ENCODE measurements at regions not wholly inside any gene's neighbourhood (a gene's known extent, or its start where the extent isn't known, plus 50 kb on each side); places are given as distances from the start of the nearest gene placed in this dataset.

DNA sequence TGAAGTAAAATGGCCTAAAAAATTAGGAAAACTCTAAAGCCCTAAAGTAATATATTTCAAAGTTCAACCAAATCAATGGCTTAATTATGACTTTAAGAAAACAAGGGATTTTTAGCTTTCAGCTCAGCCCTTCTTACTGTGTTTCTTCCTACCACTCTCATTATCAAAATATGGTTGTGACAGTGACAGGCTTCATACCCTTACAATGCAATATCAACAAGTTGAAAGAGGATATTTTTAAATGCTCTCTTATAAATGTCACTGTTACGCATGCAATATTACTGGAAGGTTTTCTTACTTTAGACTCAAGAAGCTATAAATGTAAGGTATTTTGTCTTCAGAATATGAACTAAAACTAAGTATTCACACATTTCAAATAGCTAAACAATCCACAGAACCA lies 1225.7 kb upstream of the MIR17HG start (continued):
- TF ChIP-seq, protein P1, sequence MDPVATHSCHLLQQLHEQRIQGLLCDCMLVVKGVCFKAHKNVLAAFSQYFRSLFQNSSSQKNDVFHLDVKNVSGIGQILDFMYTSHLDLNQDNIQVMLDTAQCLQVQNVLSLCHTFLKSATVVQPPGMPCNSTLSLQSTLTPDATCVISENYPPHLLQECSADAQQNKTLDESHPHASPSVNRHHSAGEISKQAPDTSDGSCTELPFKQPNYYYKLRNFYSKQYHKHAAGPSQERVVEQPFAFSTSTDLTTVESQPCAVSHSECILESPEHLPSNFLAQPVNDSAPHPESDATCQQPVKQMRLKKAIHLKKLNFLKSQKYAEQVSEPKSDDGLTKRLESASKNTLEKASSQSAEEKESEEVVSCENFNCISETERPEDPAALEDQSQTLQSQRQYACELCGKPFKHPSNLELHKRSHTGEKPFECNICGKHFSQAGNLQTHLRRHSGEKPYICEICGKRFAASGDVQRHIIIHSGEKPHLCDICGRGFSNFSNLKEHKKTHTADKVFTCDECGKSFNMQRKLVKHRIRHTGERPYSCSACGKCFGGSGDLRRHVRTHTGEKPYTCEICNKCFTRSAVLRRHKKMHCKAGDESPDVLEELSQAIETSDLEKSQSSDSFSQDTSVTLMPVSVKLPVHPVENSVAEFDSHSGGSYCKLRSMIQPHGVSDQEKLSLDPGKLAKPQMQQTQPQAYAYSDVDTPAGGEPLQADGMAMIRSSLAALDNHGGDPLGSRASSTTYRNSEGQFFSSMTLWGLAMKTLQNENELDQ (CRISPR knock-in tag; IDR thresholded peaks at IDR 0.05; ENCODE audit: borderline replicate concordance): no peak
- TF ChIP-seq, protein P2, sequence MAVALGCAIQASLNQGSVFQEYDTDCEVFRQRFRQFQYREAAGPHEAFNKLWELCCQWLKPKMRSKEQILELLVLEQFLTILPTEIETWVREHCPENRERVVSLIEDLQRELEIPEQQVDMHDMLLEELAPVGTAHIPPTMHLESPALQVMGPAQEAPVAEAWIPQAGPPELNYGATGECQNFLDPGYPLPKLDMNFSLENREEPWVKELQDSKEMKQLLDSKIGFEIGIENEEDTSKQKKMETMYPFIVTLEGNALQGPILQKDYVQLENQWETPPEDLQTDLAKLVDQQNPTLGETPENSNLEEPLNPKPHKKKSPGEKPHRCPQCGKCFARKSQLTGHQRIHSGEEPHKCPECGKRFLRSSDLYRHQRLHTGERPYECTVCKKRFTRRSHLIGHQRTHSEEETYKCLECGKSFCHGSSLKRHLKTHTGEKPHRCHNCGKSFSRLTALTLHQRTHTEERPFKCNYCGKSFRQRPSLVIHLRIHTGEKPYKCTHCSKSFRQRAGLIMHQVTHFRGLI (CRISPR knock-in tag; IDR thresholded peaks at IDR 0.05): no peak
- TF ChIP-seq ZNF444 (CRISPR knock-in tag; IDR thresholded peaks at IDR 0.05): no peak
- no peak for TF ChIP-seq SRSF3 (IDR thresholded peaks at IDR 0.05; ENCODE audit: insufficient read depth, low read length)
- TF ChIP-seq, protein P3, sequence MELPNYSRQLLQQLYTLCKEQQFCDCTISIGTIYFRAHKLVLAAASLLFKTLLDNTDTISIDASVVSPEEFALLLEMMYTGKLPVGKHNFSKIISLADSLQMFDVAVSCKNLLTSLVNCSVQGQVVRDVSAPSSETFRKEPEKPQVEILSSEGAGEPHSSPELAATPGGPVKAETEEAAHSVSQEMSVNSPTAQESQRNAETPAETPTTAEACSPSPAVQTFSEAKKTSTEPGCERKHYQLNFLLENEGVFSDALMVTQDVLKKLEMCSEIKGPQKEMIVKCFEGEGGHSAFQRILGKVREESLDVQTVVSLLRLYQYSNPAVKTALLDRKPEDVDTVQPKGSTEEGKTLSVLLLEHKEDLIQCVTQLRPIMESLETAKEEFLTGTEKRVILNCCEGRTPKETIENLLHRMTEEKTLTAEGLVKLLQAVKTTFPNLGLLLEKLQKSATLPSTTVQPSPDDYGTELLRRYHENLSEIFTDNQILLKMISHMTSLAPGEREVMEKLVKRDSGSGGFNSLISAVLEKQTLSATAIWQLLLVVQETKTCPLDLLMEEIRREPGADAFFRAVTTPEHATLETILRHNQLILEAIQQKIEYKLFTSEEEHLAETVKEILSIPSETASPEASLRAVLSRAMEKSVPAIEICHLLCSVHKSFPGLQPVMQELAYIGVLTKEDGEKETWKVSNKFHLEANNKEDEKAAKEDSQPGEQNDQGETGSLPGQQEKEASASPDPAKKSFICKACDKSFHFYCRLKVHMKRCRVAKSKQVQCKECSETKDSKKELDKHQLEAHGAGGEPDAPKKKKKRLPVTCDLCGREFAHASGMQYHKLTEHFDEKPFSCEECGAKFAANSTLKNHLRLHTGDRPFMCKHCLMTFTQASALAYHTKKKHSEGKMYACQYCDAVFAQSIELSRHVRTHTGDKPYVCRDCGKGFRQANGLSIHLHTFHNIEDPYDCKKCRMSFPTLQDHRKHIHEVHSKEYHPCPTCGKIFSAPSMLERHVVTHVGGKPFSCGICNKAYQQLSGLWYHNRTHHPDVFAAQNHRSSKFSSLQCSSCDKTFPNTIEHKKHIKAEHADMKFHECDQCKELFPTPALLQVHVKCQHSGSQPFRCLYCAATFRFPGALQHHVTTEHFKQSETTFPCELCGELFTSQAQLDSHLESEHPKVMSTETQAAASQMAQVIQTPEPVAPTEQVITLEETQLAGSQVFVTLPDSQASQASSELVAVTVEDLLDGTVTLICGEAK (IDR thresholded peaks at IDR 0.05): no peak
- TF ChIP-seq, protein P3 (CRISPR knock-in tag; IDR thresholded peaks at IDR 0.05): no peak
- no peak for TF ChIP-seq ZNF347 (CRISPR knock-in tag; IDR thresholded peaks at IDR 0.05; ENCODE audit: low read depth)

All from K562 (cell line).